ENCODE measurements at regions not wholly inside any gene's neighbourhood (a gene's known extent, or its start where the extent isn't known, plus 50 kb on each side); places are given as distances from the start of the nearest gene placed in this dataset.

GRCh38 chr2:226396541-226396940, 403.1 kb downstream of the IRS1 start:
- DNase-seq (ENCODE audit: low read depth in 2 of 2) = no peak

GRCh38 chr2:226387499-226387942, 412.1 kb downstream of the IRS1 start:
- no peak for DNase-seq (ENCODE audit: low read depth in 2 of 2)

- DNase-seq (ENCODE audit: low read depth in 2 of 2) = no peak
These were observed 416.2 kb downstream of the IRS1 start for GRCh38 chr2:226383461-226383860.

- DNase-seq (ENCODE audit: low read depth in 2 of 2) = no peak
These were observed 418.9 kb downstream of the IRS1 start for GRCh38 chr2:226380679-226381078.

DNA sequence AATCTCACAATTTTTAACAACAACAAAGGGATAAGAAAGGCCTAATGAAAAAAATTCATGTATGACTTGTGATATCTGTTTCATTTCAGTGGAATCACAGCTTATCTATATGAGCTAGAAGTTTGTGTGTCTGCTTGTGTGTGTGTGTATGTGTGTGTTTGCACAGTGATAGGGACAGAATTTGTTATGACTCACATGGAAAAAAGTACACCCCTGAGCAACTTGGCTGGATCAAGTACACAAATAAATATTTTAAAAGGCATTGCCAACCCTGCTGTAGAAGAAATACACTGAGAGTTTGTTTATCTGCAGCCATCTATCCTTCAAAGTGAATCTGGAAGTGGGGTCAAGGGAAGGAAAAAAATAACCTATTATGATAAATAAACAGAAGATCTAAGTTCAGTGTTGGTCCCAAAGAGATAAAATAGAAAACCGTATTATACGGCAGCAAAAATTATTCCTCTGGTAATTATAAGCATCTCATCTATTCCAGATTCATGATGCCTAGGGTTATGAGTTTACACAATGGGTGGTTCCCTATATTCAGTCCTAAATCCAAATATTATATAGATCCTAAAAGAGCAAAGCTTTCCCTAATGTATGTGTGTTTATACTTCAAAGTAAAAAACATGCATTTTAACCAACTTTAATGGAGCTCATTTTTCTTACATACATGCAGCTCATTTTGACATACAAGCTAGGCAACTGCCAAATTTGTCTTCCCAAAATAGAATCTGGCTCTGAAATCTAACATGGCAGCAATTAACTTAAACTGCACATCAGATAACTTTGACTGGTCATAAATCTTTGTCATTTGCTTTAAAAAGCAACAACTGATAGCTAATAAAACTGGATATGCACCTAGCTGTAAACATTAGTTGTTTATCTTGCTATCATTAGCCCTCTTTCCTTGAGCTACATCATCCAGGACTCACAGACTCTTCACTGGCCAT, 420.6 kb downstream of the IRS1 start:
- DNase-seq (ENCODE audit: low read depth in 2 of 2) = no peak

GRCh38 chr2:226376516-226377180, 423.0 kb downstream of the IRS1 start:
- DNase-seq (ENCODE audit: low read depth in 2 of 2) = no peak

GRCh38 chr2:226366920-226367319, 432.7 kb downstream of the IRS1 start:
- no peak for DNase-seq (ENCODE audit: low read depth in 2 of 2)

- DNase-seq (ENCODE audit: low read depth in 2 of 2) = no peak
These were observed 435.4 kb downstream of the IRS1 start for GRCh38 chr2:226364217-226364616.

- no peak for DNase-seq (ENCODE audit: low read depth in 2 of 2)
These were observed 436.6 kb downstream of the IRS1 start for GRCh38 chr2:226362980-226363379.

DNA sequence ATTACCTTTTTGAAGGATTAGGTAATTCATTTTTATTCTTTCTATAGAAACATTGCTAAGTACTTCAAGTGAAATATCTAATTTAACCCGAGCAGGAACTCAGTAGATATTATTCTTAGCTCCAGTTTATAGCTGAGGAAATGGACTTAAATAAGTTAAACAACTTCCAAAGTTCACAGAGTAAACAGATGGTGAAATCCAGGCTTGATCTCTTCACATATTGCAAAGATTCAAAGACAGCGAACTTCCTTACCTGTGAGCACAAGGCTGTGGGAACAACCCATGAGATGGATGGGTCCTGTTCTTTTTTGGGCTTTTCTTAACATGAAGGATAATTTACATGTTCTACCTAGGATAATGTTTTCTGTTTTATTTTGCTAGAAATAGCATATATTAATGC, 439.0 kb downstream of the IRS1 start:
- no peak for DNase-seq (ENCODE audit: low read depth in 2 of 2)

DNA sequence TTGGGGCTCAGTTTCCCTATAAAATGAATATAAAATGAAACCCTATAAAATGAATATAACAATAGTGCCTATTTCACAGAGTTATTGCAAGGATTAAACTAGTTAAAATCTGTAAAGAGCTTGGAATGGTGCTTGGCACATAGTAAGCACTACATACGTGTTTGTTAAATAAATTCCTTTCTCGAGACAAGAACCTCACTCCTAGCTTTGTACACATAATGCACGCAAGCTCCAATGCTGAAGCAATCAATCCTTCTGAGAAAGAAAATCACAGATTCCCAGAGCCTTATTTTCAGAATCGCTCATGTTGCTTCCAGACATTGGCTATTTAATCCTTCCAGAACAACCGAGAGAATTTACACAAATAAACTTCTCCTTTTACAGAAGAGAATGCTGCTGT, 440.9 kb downstream of the IRS1 start:
- no peak for DNase-seq (ENCODE audit: low read depth in 2 of 2)

DNA sequence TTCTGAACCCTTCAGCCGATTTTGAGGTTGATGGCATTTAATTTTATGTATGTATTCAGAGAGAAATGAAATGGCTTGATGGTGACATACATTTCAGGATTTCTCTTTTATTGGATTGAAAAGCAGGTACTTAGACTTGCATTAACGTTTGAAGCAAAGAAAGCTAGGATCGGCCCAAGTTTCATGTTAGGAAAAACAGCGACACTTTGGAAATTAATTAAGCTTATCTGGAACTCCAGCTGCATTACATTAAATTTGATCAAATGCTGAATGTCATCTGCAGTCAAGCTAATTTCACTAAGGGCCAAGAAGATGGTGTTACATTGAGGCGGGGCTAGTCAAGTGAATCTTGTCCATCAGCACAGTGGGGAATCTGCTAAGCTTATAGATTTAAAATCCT, 441.8 kb downstream of the IRS1 start:
- DNase-seq (ENCODE audit: low read depth in 2 of 2) = no peak

GRCh38 chr2:226355600-226355999, 444.0 kb downstream of the IRS1 start:
- no peak for DNase-seq (ENCODE audit: low read depth in 2 of 2)

DNA sequence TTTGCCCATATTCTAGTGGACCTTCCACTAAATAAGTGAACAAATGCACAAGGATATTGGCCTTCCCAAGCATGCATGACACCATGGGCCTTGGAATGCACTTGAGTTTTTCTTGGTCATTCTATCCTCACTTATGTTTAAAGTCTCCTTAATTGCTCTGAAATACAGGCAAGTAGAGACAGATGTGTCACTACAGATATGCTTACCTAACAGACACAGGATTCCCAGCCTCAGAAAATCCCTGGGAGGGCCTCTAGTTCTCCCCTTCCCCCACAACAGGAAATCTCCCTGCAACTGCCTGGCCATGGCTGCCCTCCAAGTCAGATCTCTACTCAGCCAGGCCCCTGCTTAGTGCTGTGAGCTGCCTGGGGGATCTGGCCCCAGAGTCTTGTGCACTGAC, 445.2 kb downstream of the IRS1 start:
- no peak for DNase-seq (ENCODE audit: low read depth in 2 of 2)

GRCh38 chr2:226352941-226353560, 446.6 kb downstream of the IRS1 start:
- no peak for DNase-seq (ENCODE audit: low read depth in 2 of 2)

GRCh38 chr2:226351711-226352110, 447.9 kb downstream of the IRS1 start:
- no peak for DNase-seq (ENCODE audit: low read depth in 2 of 2)

GRCh38 chr2:226339616-226340015, 460.0 kb downstream of the IRS1 start:
- DNase-seq (ENCODE audit: low read depth in 2 of 2) = no peak

- DNase-seq (ENCODE audit: low read depth in 2 of 2) = no peak
These were observed 460.8 kb downstream of the IRS1 start for GRCh38 chr2:226338825-226339224.

DNA sequence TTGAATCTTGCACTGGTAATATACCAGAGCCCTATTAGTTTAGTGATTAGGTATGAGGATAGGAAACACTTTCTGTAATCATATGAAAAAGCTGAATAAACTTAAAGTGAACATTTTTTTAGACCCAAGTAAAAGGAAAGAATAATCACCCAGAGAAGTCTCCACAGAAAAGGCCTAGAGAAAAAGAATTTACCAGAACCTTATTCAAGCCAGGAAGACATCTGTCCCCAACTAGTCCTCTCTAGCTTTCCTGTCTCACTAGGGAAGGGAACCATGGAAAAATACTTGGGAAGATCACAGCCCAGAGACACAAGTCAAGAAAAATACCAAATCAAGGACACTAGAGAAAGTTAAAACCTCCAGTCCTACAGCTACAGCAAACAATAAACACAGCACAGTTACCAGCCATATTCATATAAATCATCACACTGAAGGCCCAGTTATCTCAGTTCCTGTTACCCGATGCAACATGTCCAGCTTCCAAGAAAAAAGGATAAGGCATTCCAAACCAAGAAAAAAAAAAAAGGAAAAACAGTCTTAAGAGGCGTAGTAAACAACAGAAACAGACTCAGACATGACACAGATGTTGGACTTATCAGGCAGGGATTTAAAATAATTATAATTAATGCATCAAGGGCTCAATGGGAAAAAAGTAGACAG, 461.5 kb downstream of the IRS1 start:
- no peak for DNase-seq (ENCODE audit: low read depth in 2 of 2)

- no peak for DNase-seq (ENCODE audit: low read depth in 2 of 2)
These were observed 463.3 kb downstream of the IRS1 start for GRCh38 chr2:226336283-226336682.

- no peak for DNase-seq (ENCODE audit: low read depth in 2 of 2)
These were observed 464.5 kb downstream of the IRS1 start for GRCh38 chr2:226334981-226335720.
